Stimulated activated CD8-positive, alpha-beta memory T cell treated with anti-CD3 and anti-CD28 coated beads, Interleukin-7, amount 100 ng/mL, for 48 hours (primary cell): ENCODE measurements at regions not wholly inside any gene's neighbourhood (a gene's known extent, or its start where the extent isn't known, plus 50 kb on each side); places are given as distances from the start of the nearest gene placed in this dataset.

ENCODE experiments used
- DNase-seq, 2 donors: peaks; one replicate each; pipeline ENCODE4 v3.0.0-alpha.2; 2020; ENCODE audit warnings: low read depth in 1 of 2; ENCODE audit errors: extremely low read depth in 1 of 2

DNA sequence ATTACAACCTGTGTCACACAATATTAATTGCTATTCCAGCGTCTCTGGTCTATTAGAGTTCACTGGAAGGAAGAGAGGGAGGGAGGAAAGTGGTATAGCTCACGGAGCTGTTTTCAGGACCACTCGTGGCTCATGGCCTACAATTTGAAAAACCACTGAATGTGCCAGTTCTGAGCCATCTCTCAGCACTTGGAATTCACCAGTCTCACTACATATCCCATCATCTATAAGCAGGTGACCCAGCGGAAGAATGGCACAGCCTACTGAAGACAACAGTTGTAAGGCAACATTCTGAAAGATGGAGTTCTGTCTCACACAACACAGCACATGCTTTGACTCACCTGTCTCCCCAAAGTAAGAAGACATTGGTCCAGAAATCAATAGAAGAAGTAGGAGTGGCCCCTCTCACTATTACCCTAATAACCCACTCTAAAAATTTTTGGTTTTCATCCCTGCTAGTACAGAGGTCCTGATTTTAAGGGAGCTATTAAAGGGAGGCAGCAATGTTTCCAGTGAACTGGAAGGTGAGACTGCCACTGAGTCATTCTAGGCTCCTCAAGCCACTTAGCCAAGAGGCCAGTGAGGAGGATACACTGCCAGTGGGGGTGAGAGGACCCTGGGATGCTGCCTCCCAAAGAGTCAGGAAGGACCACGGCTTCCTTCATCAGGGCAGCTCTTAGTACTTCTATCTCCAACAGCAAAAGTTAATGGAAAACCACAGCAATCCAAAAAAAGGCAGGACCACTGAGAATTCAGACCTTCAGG lies 50.0 kb upstream of the DOCK9 start:
- DNase-seq, result no peak

DNA sequence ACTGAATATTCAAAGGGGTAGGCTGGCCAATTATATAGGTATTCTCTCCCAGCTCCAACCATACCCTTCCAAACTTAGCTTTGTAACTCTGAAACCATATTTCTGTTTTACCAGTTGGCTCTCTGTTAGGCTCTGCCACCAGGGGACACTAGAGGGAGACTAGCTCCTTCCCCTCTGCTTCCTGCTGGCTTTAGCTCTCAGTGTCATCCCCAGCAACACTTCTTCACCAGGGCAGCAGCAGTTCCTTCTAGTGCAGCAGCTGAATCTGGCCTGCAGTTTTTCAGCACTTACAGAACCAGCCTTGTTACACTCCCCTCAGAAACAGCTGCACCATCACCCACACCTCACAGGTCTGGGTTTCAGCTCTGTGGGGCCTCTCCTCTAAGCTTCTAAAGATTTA lies 51.0 kb upstream of the DOCK9 start:
- DNase-seq, result no peak

DNA sequence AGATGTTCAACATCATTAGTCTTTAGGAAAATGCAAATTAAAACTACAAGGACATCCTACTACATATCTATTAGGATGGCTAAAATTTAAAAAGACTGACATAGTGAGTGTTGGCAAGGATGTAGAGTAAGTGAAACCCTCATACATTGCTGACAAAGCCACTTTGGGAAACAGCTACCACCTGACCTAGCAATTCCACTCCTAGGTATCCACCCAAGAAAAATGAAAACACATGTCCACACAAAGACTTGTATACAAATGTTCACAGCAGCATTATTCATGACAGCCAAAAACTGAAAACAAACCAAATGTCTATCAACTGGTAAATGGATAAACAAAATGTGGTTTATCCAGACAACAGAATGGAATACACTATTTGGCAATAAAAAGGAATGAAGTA lies 51.7 kb upstream of the DOCK9 start:
- DNase-seq, result no peak

DNA sequence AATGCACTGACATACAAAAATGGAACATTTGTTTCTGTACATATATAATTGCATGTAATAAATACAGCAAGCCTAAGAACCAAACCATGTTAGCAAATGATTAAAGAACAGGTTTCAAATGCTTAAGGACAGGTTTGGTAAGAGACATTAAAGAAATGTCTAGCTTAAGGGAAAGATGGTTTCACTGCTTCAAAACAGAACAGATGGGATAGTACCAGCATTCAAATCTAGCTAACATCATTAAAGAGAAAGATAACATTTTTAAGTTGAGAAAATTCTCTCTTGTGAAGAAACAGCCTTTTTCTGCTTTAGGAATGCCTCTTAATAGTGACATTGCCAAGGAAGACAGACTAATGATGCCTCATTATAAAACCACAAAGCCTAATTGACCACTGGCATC lies 52.5 kb upstream of the DOCK9 start:
- DNase-seq, result no peak

DNA sequence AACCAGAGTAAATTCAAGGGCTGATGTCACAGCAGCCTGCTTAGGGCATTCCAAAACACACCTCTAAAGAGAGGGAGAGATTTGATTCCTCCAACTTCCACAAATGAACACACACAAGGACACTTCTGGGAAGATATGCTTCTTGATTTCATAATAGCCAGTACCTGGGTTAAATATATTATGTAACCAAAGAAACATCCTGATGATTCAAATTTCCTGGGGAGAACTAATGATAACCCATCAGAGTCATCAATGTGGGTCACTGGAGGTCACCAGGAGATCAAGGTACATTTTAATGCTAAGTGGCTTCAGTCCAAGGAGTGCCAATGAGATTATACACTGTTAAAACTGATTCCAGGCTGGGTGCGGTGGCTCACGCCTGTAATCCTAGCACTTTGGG lies 54.0 kb upstream of the DOCK9 start:
- no peak for DNase-seq

DNA sequence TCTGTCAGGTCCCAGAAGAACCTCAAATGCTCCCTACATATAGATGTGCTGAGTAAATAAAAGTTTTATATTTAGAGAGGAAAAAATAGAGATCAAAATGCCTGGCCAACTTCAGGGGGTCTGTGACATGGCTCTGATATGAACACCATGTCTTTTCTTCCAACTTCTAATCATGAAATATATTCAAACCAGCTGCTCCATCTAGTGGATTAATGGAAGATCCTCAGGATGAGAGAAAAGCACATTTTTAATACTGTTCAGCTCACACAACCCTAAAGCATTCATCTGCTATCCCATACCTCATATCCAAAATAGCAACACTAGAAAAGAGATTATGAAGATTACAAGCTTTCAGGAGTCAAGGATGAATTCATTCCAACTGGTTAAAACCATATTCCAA lies 56.0 kb upstream of the DOCK9 start:
- no peak for DNase-seq

DNA sequence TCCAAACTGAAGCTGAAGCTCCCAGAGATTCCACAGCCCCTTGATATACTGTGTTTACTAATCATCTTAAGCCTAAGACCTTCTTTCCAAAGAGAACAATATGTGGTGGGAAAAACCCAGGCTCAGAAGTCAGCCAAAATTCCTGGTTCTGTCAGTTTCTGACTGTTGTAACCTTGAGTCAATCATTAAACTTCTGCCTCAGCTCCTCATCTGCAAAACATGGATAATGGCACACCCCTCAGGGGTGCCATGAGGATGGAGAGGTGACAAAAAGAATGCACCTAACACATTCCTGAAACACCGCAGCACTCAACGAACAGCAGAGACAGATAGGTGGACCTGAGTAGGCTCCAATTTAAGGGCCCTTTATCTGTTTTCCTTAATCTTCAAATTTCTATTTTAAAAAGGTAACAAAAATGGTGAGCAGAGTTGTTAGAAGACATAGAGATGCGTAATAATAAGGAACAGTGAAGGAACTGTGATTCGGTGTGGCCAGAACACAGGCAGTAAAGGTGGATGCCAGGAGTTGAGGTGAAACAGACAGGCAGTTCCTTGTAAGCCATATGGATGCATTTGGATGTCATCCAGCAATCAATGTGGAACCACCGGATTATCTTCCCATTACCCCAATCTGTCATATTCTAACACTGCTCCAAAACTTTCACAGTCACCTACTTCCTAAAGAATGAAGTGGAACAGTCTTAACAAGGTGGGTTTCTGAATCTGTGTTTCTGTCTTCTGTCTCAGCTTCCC lies 56.6 kb upstream of the DOCK9 start:
- no peak for DNase-seq

DNA sequence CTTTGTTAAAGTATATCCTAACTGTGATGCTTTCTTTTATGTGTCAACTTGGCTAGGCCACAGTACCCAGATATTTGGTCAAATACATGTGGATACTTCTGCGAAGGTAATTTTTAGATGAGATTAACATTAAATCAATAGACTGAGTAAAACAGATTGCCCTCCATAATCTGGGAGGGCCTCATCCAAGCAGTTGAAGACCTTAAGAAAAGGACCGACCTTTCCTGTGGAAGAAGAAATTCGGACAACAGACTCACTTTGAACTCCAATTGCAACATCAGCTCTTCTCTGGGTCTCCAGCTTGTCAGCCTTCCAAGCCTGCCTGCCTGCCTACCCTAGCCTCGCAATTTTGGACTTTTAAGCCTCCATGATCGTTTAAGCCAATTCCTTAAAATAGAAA lies 57.9 kb upstream of the DOCK9 start:
- DNase-seq, result no peak

DNA sequence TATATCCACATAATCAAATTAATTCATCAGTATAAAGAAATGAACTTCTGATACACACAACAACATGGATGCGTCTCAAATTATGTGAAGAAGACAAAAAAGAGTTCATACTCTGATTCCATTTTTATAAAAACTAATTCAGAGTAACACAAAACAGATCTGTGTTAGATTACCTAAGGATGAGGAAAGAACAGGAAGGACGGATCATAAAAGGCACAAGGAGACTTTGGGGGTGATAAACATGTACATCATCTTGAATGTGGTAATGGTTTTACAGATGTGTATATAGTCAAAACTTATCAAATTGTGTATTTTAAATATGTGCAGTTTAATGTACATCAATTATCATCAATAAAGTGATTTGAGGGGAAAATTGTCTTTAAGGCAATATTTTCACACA lies 59.9 kb upstream of the DOCK9 start:
- DNase-seq, result no peak

DNA sequence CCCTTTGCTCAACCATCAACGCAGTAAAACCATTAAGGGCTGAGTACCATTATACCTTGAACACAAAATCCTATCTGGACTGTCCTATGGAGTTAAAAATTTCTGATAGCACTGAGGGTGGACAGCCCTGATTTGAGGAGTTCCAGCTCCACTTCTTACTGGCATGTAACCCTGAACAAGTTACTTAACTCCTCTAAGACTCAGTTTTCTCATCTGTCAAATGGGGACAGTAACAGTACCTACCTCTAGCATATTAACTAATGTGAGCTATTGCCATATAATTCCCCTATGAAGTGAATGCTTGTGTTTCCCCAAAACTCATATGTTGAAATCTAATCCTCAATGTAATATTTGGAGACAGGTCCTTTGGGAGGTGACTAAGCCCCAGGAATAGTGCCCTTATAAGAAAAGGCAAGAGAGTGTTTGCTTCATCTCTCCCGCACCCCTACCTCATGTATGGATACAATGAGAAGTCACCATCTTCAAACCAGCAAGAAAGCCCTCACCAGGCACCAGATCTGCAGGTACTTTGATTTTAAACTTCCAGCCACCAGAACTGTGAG lies 61.9 kb upstream of the DOCK9 start:
- no peak for DNase-seq

DNA sequence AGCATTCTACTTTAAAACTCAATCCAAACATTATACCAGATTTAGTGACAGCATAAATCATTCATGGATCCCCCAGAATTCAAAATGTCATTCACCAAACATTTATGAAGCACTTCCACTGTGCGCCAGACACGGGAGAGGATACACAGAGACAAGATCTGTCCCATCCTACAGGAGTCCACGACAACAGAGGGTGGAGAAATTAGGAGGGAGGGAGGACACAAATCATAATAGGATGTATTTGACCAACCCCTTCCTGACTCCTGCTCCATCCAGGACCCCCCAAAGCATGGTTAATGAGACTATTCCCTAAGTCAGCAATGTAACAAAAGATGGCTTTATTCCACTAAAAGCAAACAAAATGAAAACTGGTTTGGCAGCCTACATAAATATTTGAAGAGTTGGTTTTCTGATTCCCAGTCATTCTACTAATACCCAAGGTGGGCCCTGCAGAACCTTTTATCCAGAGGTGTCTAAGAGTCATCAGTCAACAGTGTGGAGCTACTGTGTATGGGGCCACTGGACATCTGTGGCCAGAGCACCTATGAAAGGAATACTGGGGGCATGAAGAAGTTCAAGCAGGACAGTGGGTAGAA lies 62.8 kb upstream of the DOCK9 start:
- no peak for DNase-seq

DNA sequence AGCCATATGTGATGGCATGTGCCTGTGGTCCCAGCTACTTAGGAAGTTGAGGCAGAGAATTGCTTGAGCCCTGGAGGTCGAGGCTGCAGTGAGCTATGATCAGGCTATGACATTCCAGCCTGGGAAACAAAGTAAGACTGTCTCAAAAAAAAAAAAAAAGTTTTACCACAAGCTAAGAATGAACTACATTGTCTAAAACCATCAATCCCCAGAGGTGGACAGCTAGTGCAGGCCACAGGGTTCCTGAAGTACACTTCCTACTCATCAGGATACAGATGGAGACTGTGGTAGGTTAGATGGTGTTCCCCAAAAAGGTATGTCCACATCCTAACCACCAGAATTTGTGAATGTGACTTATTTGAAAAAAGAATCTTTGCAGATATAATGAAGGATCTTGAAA lies 63.5 kb upstream of the DOCK9 start:
- DNase-seq, result no peak

DNA sequence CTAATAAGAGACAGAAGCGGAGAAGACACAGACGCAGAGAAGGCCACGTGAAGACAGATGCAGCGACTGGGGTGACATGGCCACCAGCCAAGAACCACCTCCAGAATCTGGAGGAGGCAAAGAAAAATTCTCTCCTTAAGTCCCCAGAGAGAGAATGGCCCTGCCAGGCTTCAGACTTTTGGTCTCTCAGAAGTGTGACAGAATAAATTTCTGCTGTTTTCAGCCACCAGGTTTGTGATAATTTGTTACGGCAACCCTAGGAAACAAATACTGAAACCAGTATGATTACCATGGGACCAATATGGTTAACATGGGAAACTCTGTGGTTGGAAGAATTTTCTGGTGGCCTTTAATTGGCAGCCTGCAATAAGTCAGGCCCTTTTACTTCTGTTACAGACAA lies 63.9 kb upstream of the DOCK9 start:
- no peak for DNase-seq

DNA sequence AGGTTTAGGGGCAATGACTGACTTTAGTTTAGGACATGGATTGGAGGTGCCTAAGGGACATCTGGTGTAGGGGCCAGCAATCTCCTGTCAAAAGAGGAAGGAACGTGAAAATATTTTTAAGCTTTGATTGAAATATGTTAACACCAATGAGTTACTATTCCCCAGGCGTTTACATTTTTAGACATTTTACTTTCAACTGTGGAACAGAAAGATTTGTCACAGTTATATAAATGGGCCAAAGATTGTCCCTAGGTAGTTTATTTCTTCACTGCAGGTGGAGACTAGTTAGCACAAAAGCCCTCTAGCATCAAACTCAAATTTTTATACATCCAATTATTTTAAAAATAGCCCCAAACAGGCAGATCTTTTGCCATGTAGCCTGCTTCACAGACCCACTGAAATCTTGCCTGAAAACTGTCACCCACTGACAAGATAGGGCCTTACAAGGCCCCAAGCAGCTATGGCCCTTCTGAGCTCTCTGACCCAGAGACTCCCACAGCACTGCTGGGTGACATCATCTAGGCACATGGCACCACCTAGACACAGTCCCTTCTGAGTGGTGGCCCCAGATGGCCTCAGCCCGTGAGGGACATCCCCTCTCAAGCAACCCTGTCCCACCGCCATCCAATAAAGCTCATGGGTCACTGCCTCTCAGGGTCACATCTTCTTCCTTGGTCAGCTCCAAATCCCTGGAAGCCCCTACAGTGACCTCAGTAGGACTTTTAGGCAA lies 64.8 kb upstream of the DOCK9 start:
- no peak for DNase-seq

DNA sequence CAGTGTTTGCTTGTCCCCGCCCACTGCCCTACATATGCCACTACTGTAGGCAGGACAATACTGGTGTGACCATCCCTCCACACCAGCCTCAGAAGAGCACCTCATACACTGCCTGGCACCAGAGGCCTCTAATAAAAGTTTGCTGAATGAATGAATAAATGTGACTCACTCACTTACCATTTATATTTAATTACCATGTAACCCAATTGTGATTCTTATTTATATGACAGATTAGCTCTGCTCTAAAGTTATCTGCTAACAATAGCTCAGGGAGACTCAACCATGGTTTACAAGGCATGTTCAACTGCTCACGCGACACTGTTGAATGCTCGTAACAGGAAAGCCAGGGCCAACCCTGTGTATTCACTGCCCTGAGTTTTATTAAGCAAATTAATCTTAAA lies 66.0 kb upstream of the DOCK9 start:
- no peak for DNase-seq

DNA sequence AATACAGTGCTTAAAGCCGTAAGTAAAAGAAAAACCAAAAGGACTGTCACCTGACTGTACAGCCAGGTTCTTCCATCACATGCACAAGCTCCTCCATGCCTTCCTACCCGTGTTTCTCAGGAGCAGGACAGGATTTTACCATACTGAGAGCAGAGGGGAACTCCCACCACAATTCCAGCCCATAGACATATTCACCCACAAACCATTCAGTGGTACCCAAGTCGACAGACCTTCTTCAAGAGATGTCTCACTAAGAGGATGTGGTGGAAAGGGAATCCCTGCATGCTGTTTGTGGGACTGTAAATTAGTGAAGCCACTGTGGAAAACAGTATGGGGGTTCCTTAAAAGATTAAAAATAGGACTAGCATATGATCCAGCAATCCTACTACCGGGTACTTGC lies 66.9 kb upstream of the DOCK9 start:
- DNase-seq, result no peak

DNA sequence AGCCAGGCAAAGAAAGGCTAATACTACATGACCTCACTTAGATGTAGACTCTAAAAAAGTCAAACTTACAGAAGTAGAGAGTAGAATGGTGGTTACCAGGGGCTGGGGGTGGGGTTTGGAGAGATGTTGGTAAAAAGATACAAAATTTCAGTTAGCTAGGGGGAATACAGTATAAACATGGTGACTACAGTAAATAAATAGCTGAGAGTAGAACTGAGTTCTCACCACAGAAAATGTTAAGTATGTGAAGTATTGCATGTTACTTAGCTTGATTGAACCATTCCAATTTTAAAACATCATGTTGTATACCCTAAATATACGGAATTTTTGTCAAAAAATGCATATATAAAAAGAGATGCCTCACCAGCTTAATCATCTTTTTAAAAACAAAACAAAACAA lies 67.5 kb upstream of the DOCK9 start:
- no peak for DNase-seq

DNA sequence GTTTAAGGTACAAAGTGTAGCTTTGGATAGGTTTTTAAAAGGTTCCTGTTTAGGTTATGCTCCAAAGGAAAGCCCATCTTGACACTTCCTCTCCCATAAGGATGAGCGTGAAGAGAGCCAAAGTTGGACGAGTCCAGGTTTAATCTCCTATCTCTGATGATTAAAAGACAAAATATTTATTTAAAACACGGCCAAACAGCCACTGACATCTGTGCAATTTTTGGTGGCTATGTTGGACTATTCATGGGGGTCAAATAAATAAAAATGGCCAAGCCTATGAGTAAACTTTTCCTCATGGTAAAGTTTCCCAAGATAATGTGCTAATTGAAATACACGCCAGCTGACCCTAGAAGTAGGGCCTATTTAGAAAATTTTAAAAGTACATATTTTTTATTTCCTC lies 69.0 kb upstream of the DOCK9 start:
- DNase-seq, result no peak

DNA sequence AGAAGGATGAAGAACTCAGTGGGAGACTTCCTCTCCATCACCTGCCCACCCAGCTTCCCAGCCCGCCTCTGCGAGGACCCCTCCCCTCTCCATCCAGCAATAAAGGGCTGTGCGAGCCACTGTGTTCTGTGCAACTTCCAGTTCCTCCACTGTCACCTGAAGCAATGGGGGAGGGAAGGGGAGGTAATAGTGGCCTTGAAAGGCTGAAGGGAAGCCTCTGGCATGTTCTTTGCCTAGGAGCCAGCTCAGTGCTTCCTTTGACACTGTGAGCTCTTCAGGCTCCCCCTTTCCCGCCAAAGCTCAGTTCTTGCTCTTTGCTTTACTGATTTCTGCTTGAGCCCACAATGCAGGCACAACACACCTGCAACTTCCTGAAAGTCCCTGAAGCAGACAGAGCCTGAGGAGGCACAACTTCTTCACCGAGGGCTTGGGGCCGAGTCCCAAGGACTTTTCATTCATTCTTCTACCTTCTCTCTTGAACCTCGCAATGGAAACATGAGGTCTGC lies 73.2 kb upstream of the DOCK9 start:
- no peak for DNase-seq

DNA sequence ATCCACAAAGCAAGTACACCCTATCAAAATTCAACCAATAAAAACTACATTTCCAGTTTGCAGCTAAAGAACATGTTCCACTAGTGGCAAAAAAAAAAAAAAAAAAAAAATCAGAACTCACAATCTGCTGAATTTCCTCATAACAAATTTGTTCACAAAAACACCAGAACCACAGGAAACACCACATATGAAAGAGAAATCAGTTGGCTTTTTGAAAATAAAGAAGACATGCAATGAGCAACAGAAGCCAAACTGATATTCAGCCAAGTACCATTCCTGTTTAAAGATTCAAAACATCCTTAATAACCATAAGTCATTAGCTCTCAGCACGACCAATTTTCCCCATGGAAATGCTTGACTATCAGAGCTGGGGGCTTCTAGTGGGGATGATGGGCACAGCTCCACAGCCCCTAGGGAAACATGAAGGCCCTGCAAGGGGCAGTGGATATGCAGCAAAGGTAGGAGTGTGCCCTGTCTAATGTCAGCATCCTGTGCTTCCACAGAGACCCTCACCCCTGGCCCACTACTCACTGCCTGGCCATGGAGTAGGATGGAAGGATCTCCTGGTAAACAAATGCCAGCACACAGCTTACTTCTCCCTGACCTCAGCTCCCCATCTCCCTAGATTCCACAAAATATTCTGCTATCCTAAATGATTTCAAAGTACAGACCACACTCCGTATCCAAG lies 74.0 kb upstream of the DOCK9 start:
- DNase-seq, result no peak
